ENCODE measurements at regions not wholly inside any gene's neighbourhood (a gene's known extent, or its start where the extent isn't known, plus 50 kb on each side); places are given as distances from the start of the nearest gene placed in this dataset.

GRCh38 chr2:48145845-48146452 lies 168.5 kb upstream of the FOXN2 start:
- peak; percentile 50 for DNase-seq

GRCh38 chr2:48146552-48146951 lies 167.9 kb upstream of the FOXN2 start:
- DNase-seq, result no peak

GRCh38 chr2:48147719-48148118 lies 166.8 kb upstream of the FOXN2 start:
- DNase-seq, result no peak

- no peak for DNase-seq
Observed at GRCh38 chr2:48148841-48149430, 165.5 kb upstream of the FOXN2 start.

- no peak for DNase-seq
Observed at GRCh38 chr2:48157150-48157549, 157.3 kb upstream of the FOXN2 start.

DNA sequence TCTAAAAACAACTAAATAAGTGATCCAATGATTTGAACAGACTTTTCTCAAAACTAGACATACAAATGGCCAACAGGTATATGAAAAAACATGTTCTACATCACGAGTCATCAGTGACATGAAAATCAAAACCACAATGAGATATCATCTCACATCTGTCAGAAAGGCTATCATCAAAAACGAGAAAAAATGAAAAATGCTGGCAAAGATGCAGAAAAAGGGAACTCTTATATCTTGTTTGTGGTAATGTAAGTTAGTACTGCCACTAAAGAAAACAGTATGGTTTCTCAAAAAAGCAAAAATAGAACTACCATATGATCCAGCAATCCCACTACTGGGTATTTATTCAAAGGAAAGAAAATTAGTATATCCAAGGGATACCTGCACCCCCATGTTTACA lies 152.9 kb upstream of the FOXN2 start:
- no peak for DNase-seq

- DNase-seq, result no peak
Observed at GRCh38 chr2:48162742-48163141, 151.7 kb upstream of the FOXN2 start.

DNA sequence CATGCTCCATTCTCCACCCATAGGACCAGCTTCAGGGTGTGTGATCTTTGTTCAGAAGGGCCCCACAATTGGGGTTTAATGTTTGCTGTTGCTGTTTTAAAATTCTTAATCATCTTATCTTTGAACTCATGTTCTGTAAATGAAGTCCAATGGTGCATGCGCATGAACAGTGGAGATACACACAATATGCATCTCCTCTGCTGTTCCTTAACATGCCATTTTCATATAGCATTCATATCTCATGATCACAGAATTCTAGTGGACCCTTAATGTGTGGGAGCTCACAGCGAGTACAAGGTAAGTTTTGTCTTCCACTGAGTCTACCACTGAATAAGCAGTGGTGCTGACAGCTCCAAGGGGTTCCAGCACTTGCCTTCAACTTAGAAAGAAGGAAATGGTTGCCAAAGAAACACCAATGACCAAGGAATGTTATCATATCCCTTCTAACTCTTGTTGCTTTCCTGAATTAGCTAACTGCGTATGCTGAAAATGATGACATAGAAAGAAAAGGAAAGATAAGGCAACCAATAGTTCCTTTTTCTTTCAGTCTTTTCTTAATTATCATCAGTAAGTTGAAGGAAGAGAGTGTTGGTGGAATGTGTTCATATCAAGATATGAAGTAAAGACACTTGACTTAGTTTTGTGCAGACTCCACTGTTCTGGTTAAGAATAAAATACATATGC lies 149.3 kb upstream of the FOXN2 start:
- DNase-seq, result no peak

DNA sequence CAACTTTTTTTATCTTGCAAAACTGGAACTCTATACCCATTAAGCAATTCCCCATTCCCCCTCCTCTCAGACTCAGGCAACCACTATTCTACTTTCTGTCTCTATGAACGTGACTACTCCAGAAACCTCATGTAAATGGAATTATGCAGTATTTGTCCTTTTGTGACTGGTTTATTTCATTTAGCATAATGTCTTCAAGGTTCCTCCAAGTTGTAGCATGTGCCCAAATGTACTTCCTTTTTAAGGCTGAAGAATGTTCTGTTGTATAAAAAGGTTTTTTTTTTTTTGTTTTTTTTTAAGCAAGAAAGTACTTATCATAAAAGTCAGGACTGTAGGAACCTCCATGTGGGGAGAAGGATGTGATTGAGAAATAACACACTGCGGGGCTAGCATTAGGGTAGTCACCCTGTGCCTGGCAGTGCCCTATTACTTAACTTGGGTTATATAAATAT lies 145.3 kb upstream of the FOXN2 start:
- DNase-seq, result no peak

DNA sequence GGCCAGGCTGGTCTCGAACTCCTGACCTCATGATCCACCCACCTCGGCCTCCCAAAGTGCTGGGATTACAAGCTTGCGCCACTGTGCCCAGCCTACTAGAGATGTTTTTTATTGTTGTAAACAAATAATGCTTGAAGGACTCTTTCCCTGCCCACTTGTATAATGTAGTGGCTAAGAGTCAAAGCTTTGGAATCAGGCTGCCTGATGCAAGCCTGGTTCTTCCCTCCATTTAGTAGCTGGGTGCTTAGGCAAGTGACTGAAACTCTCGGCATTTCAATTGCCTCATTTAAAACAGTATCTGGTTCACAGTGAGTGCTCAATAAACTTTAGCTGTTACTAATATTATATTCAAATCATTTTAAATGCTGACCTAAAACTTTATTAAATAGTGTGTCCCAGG lies 144.2 kb upstream of the FOXN2 start:
- DNase-seq, result no peak

GRCh38 chr2:48173141-48173540 lies 141.3 kb upstream of the FOXN2 start:
- no peak for DNase-seq

- DNase-seq, result no peak
Observed at GRCh38 chr2:48174503-48174902, 140.0 kb upstream of the FOXN2 start.

DNA sequence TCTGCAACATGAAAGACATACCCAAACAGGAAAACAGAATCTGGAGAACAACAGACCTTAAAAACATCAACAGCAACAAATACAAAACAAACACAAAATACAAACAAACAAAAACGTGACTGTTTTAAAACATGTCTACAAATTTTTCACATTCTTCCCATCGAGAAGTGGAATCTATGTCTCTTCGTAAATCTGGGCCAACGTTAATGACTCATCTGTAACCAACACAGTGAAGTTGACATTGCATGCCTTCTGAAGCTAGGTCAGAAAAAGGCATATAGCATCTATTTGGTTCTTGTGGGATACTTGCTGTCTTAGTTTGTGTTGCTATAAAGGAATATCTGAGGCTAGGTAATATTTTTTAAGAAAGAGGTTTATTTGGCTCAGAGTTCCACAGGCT lies 139.2 kb upstream of the FOXN2 start:
- DNase-seq, result peak; percentile 79

DNA sequence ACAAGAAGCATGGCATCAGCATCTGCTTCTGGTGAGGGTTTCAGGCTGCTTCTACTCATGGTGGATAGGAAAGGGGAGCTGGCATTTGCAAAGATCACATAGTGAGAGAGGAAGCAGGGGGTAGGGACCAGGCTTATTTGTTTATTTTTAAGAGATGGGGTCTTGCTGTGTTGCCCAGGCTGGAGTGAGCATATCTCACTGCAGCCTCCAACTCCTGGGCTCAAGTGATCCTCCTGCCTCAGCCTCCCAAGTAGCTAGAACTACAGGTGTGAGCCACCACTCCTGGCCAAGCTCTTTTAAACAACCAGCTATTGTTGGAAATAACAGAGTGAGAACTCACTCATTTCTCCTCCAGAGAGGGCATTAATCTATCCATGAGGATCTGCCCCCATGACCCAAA lies 138.8 kb upstream of the FOXN2 start:
- no peak for DNase-seq

DNA sequence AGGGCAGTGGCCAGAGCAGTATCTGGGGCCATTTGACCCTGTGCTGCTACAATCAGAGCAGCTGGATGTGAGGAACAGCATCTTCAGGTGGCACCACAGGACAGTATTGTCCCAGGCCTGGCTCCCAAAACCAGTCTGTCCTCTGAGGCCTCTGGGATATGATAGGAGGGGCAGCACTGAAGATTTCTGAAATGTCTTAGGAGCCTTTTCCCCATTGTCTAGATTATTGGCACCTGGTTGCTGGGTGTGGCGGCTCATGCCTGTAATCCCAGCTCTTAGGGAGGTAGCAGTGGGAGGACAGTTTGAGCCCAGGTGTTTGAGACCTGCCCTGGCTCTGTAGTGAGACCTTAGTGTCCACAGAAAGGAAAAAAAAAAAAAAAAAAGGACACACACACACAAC lies 137.6 kb upstream of the FOXN2 start:
- no peak for DNase-seq

GRCh38 chr2:48178611-48179010 lies 135.9 kb upstream of the FOXN2 start:
- DNase-seq, result no peak

DNA sequence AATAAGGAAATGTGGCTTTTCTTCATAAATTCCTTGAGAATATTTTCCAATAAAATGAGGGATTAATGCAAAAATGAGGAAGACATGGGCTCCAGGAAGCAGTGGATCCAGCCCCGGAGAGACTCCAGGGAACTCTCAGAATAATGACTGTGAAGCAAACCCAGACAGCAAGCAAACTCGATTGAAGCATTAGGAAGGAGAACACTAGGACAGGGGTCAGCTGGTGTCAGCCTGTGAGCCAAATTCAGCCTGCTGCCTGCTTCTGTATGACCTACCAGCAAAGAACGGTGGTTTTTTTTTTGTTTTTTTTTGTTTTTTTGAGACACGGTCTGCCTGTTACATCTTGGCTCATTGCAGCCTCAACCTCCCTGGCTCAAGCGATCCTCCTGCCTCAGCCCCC lies 133.9 kb upstream of the FOXN2 start:
- no peak for DNase-seq

- DNase-seq, result no peak
Observed at GRCh38 chr2:48183276-48183675, 131.2 kb upstream of the FOXN2 start.

GRCh38 chr2:48183991-48184390 lies 130.5 kb upstream of the FOXN2 start:
- no peak for DNase-seq

DNA sequence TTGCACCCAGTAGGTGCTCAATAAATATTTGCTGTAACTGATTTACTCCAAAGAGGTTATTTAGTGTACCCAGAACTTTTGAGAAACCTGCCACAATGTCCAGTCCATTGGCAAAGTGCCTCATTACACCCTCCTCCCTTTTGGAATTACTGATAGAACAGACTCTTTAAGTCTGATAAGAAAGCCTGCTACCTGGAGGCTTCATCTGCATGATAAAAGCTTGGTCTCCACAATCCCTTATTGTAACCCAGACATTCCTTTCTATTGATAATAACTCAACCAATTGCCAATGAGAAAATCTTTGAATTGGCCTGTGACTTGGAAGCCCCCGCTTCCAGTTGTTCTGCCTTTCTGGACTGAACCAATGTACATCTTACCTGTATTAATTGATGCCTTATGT lies 127.0 kb upstream of the FOXN2 start:
- no peak for DNase-seq

DNA sequence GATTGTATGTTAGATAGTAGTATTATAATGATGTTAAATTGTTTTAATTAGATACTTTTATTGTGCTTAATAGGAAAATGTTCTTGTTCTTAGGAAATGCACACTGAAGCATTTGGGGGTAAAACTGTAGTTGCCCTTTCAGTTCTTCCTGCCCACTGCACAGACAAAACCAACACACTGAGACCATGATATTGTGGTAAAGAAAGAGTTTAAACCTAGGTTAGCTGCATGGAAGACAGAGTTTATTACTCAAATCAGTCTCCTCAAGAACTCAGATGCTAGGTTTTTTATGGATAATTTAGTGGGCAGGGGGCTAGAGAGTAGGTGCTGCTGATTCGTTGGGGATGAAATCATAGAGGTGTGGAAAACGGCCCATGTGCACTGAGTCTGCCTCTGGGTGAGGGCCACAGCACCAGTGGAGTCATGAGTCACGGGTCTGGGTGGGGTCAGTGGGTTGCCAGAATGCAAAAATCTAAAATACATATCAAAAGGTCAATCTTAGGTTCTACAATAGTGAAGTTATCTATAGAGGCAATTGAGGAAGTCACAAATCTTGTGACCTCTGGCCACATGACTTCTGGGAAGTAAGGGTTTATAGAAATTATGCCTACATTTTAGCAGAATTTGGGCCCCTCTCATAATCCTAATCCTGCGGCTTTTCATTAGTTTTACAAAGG lies 124.8 kb upstream of the FOXN2 start:
- DNase-seq, result no peak

DNA sequence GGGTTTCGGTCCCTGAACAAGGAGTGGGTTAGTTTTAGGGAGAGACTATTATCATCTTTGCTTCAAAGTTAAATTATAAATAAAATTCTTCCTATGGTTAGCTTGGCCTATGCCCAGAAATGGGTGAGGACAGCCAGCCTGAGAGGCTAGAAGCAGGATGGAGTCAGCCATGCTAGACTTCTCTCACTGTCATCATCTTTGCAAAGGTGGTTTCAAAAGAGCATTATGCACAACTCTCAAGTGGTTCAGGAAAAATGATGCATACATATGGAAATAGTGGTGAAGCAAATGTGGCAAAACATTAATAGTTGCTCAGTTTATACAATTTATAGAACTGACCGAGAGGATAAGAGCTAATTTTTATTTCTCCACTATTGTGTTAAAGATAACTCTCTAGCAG lies 124.3 kb upstream of the FOXN2 start:
- no peak for DNase-seq

GRCh38 chr2:48194641-48195040 lies 119.8 kb upstream of the FOXN2 start:
- no peak for DNase-seq

GRCh38 chr2:48195169-48195568 lies 119.3 kb upstream of the FOXN2 start:
- DNase-seq, result no peak

Measured in fibroblast of skin of scalp (primary cell).